ENCODE measurements at regions not wholly inside any gene's neighbourhood (a gene's known extent, or its start where the extent isn't known, plus 50 kb on each side); places are given as distances from the start of the nearest gene placed in this dataset.
"Not testable (repeated sequence)": the region's sequence is repeated elsewhere in the genome, so short reads cannot be mapped to it uniquely, and the experiment has no call there.

- Histone ChIP-seq H4K20me1 (ENCODE audit: insufficient read depth, low read length, poor library complexity, severe bottlenecking) (no peaks in the 10 kb centered on the region), H3K4me2 (ENCODE audit: low read depth, low read length, poor library complexity, severe bottlenecking) (no peak overlapping the region), H3K9me2 (replicated peaks; ENCODE audit: low read depth, low read length) (no peaks in the 10 kb centered on the region), H3K9me3 (ENCODE audit: insufficient read depth, low read depth, low read length) (no peaks in the 10 kb centered on the region; the same call in 1 of the 2 replicates), H2AFZ (ENCODE audit: low read length) (no peak overlapping the region), H3F3A (ENCODE audit: low read depth) (no peaks in the 10 kb centered on the region), H3K79me2 (ENCODE audit: insufficient read depth, low read length) (no peaks in the 10 kb centered on the region), H3K36me3 (ENCODE audit: insufficient read depth, low read length) (no peaks in the 10 kb centered on the region), H3K4me1 (ENCODE audit: insufficient read depth, low read length, poor library complexity, severe bottlenecking) (no peaks in the 10 kb centered on the region), H3K4me3 (ENCODE audit: low read length, poor library complexity, severe bottlenecking) (no peak overlapping the region), H3K9ac (ENCODE audit: low read depth, low read length, poor library complexity, severe bottlenecking) (no peak overlapping the region), H3K27me3 (ENCODE audit: insufficient read depth, low read length, poor library complexity, severe bottlenecking) (no peaks in the 10 kb centered on the region)
- TF ChIP-seq EZH2phosphoT487 (IDR thresholded peaks at IDR 0.05; ENCODE audit: borderline replicate concordance) (no peak), CTCF (conservative IDR thresholded peaks at IDR 0.05; ENCODE audit: low read length) (no peak)
These were observed 1092.2 kb downstream of the TYW1 start for GRCh38 chr7:68088879-68089278.

GRCh38 chr7:68090256-68090655 is 1093.6 kb downstream of the TYW1 start:
- H4K20me1 ChIP-seq (ENCODE audit: insufficient read depth, low read length, poor library complexity, severe bottlenecking); H3K9ac ChIP-seq (ENCODE audit: low read depth, low read length, poor library complexity, severe bottlenecking); H3K4me1 ChIP-seq (ENCODE audit: insufficient read depth, low read length, poor library complexity, severe bottlenecking); H3F3A ChIP-seq (ENCODE audit: low read depth); H3K36me3 ChIP-seq (ENCODE audit: insufficient read depth, low read length); H3K9me3 ChIP-seq (ENCODE audit: insufficient read depth, low read depth, low read length); H3K79me2 ChIP-seq (ENCODE audit: insufficient read depth, low read length); H3K4me2 ChIP-seq (ENCODE audit: low read depth, low read length, poor library complexity, severe bottlenecking); H3K4me3 ChIP-seq (ENCODE audit: low read length, poor library complexity, severe bottlenecking); H3K9me2 ChIP-seq (replicated peaks; ENCODE audit: low read depth, low read length); H3K27me3 ChIP-seq (ENCODE audit: insufficient read depth, low read length, poor library complexity, severe bottlenecking); H2AFZ ChIP-seq (ENCODE audit: low read length): not testable (repeated sequence)

GRCh38 chr7:68103319-68103718 is 1106.7 kb downstream of the TYW1 start:
- H2AFZ ChIP-seq (ENCODE audit: low read length): no peak overlapping the region
- H3K9me2 ChIP-seq (replicated peaks; ENCODE audit: low read depth, low read length): no peaks in the 10 kb centered on the region
- no peaks in the 10 kb centered on the region for H3F3A ChIP-seq (ENCODE audit: low read depth)
- H3K36me3 ChIP-seq (ENCODE audit: insufficient read depth, low read length): no peaks in the 10 kb centered on the region
- H3K79me2 ChIP-seq (ENCODE audit: insufficient read depth, low read length): no peaks in the 10 kb centered on the region
- H4K20me1 ChIP-seq (ENCODE audit: insufficient read depth, low read length, poor library complexity, severe bottlenecking): no peaks in the 10 kb centered on the region
- no peak overlapping the region for H3K4me3 ChIP-seq (ENCODE audit: low read length, poor library complexity, severe bottlenecking)
- H3K9me3 ChIP-seq (ENCODE audit: insufficient read depth, low read depth, low read length): no peaks in the 10 kb centered on the region; the same call in 1 of the 2 replicates
- no peaks in the 10 kb centered on the region for H3K4me1 ChIP-seq (ENCODE audit: insufficient read depth, low read length, poor library complexity, severe bottlenecking)
- H3K27me3 ChIP-seq (ENCODE audit: insufficient read depth, low read length, poor library complexity, severe bottlenecking): no peaks in the 10 kb centered on the region
- TF ChIP-seq EZH2phosphoT487 (IDR thresholded peaks at IDR 0.05; ENCODE audit: borderline replicate concordance): no peak
- no peak for TF ChIP-seq CTCF (conservative IDR thresholded peaks at IDR 0.05; ENCODE audit: low read length)
- H3K9ac ChIP-seq (ENCODE audit: low read depth, low read length, poor library complexity, severe bottlenecking): no peak overlapping the region
- no peak overlapping the region for H3K4me2 ChIP-seq (ENCODE audit: low read depth, low read length, poor library complexity, severe bottlenecking)

- Histone ChIP-seq H3K4me1 (ENCODE audit: insufficient read depth, low read length, poor library complexity, severe bottlenecking) (no peaks in the 10 kb centered on the region), H3K27me3 (ENCODE audit: insufficient read depth, low read length, poor library complexity, severe bottlenecking) (no peaks in the 10 kb centered on the region), H3K79me2 (ENCODE audit: insufficient read depth, low read length) (no peaks in the 10 kb centered on the region), H3K36me3 (ENCODE audit: insufficient read depth, low read length) (no peaks in the 10 kb centered on the region), H2AFZ (ENCODE audit: low read length) (no peak overlapping the region), H4K20me1 (ENCODE audit: insufficient read depth, low read length, poor library complexity, severe bottlenecking) (no peaks in the 10 kb centered on the region), H3F3A (ENCODE audit: low read depth) (no peaks in the 10 kb centered on the region), H3K4me2 (ENCODE audit: low read depth, low read length, poor library complexity, severe bottlenecking) (no peak overlapping the region), H3K9me2 (replicated peaks; ENCODE audit: low read depth, low read length) (no peaks in the 10 kb centered on the region), H3K9me3 (ENCODE audit: insufficient read depth, low read depth, low read length) (no peaks in the 10 kb centered on the region; the same call in 1 of the 2 replicates), H3K4me3 (ENCODE audit: low read length, poor library complexity, severe bottlenecking) (no peak overlapping the region), H3K9ac (ENCODE audit: low read depth, low read length, poor library complexity, severe bottlenecking) (no peak overlapping the region)
- TF ChIP-seq CTCF (conservative IDR thresholded peaks at IDR 0.05; ENCODE audit: low read length) (no peak), EZH2phosphoT487 (IDR thresholded peaks at IDR 0.05; ENCODE audit: borderline replicate concordance) (no peak)
These were observed 1110.6 kb downstream of the TYW1 start for GRCh38 chr7:68107261-68107660.
